Smooth muscle cell (in vitro differentiated cells): ENCODE measurements at regions not wholly inside any gene's neighbourhood (a gene's known extent, or its start where the extent isn't known, plus 50 kb on each side); places are given as distances from the start of the nearest gene placed in this dataset.
"Not testable (repeated sequence)": the region's sequence is repeated elsewhere in the genome, so short reads cannot be mapped to it uniquely, and the experiment has no call there.

Experiments
- DNase-seq: peaks from one replicate; lab custom pipeline; 2025; ENCODE audit not compliant: unreplicated experiment; lab: John Stamatoyannopoulos, UW
- H2AFZ ChIP-seq: fragments of 200-600 bp; sonication (generic); 2 replicates; pipeline ENCODE4 v1.6.0; 2016; ENCODE audit warnings: antibody characterized with exemption, low read depth, mild to moderate bottlenecking
- H3F3A ChIP-seq: fragments of 200-600 bp; sonication (generic); 2 replicates; pipeline ENCODE4 v1.6.0; 2017; ENCODE audit warnings: antibody characterized with exemption, low read depth
- H3K27ac ChIP-seq: fragments of 200-600 bp; sonication (generic); 2 replicates; pipeline ENCODE4 v1.5.1; 2016; ENCODE audit warnings: low read depth, mild to moderate bottlenecking
- H3K27me3 ChIP-seq: fragments of 200-600 bp; sonication (generic); 2 replicates; pipeline ENCODE4 v1.6.1; 2016; ENCODE audit warnings: low read depth, mild to moderate bottlenecking
- H3K36me3 ChIP-seq: fragments of 200-600 bp; sonication (generic); 2 replicates; pipeline ENCODE4 v1.5.1; 2016; ENCODE audit warnings: low read depth
- H3K4me1 ChIP-seq: fragments of 200-600 bp; sonication (generic); 2 replicates; pipeline ENCODE4 v1.5.1; 2016; ENCODE audit warnings: low read depth
- H3K4me2 ChIP-seq: fragments of 200-600 bp; sonication (generic); 2 replicates; pipeline ENCODE4 v1.6.0; 2016; ENCODE audit warnings: mild to moderate bottlenecking
- H3K4me3 ChIP-seq: fragments of 200-600 bp; sonication (generic); 2 replicates; pipeline ENCODE4 v1.5.1; 2016; ENCODE audit warnings: mild to moderate bottlenecking
- H3K79me2 ChIP-seq: fragments of 200-600 bp; sonication (generic); 2 replicates; pipeline ENCODE4 v1.6.0; 2016; ENCODE audit warnings: low read depth, mild to moderate bottlenecking
- H3K9ac ChIP-seq: fragments of 200-600 bp; sonication (generic); 2 replicates; pipeline ENCODE4 v1.6.0; 2016; ENCODE audit warnings: low read depth
- H3K9me3 ChIP-seq: fragments of 200-600 bp; sonication (generic); replicated peaks from 2 replicates; pipeline ENCODE4 v1.5.1; 2016; ENCODE audit warnings: low read depth
- H4K20me1 ChIP-seq: fragments of 200-600 bp; sonication (generic); 2 replicates; pipeline ENCODE4 v1.6.0; 2016; ENCODE audit warnings: low read depth
- WGBS: methylation state at CpG from one replicate; pipeline ENCODE4 v1.1.7; 2016; ENCODE audit warnings: low lambda C conversion rate; 5-methylcytosine and 5-hydroxymethylcytosine counted together
- TF ChIP-seq, protein P1 (sequence below): fragments of 200-600 bp; sonication (generic); IDR thresholded peaks from 2 replicates; pipeline ENCODE4 v1.5.1; 2017; ENCODE audit warnings: borderline replicate concordance, mild to moderate bottlenecking, antibody characterized with exemption; ENCODE audit not compliant: insufficient read depth, poor library complexity, severe bottlenecking

DNA sequence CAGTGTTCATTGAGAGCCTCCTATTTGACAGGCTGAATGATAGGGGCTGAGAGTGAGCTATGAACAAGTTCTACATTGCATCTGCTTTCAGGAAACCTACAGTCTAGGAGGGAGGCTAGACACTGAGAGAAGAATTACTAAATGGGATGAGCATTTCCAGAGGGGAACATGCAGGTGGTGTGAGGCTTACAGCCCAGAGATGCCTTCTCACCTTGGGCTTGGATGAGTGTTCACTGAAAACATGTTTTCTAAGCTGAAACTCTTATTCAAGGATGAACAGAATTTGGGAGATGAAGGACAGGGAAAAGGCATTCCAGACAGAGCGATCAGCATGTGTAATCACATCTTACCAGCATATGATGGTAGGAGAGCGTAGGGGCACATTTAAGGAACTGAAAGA is 177.5 kb upstream of the E2F8 start:
- H4K20me1 ChIP-seq: no peaks in the 10 kb centered on the region
- no peaks in the 10 kb centered on the region for H3F3A ChIP-seq
- H3K27ac ChIP-seq: no peak overlapping the region
- no peak overlapping the region for H2AFZ ChIP-seq
- no peaks in the 10 kb centered on the region for H3K36me3 ChIP-seq
- no peak for DNase-seq
- H3K4me2 ChIP-seq: no peak overlapping the region
- WGBS: 93% methylated on average over 2 of the region's 2 CpGs
- TF ChIP-seq, protein P1, sequence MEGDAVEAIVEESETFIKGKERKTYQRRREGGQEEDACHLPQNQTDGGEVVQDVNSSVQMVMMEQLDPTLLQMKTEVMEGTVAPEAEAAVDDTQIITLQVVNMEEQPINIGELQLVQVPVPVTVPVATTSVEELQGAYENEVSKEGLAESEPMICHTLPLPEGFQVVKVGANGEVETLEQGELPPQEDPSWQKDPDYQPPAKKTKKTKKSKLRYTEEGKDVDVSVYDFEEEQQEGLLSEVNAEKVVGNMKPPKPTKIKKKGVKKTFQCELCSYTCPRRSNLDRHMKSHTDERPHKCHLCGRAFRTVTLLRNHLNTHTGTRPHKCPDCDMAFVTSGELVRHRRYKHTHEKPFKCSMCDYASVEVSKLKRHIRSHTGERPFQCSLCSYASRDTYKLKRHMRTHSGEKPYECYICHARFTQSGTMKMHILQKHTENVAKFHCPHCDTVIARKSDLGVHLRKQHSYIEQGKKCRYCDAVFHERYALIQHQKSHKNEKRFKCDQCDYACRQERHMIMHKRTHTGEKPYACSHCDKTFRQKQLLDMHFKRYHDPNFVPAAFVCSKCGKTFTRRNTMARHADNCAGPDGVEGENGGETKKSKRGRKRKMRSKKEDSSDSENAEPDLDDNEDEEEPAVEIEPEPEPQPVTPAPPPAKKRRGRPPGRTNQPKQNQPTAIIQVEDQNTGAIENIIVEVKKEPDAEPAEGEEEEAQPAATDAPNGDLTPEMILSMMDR: no peak
- H3K9me3 ChIP-seq: no peaks in the 10 kb centered on the region
- H3K79me2 ChIP-seq: no peaks in the 10 kb centered on the region
- H3K4me1 ChIP-seq: no peaks in the 10 kb centered on the region
- no peak overlapping the region for H3K4me3 ChIP-seq
- H3K9ac ChIP-seq: no peak overlapping the region
- H3K27me3 ChIP-seq: peaks cover 9% of the 10 kb centered on the region

DNA sequence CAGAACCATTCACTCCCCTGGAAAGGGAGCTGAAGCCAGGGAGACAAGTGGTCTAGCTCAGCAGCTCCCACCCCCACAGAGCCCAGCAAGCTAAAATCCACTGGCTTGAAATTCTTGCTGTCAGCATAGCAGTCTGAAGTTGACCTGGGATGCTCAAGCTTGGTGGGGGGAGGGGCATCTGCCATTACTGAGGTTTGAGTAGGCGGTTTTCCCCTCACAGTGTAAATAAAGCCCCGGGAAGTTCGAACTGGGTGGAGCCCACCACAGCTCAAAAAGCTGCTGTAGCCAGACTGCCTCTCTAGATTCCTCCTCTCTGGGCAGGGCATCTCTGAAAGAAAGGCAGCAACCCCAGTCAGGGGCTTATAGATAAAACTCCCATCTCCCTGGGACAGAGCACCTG is 171.3 kb upstream of the E2F8 start:
- not testable (repeated sequence) for DNase-seq, H3K4me1 ChIP-seq, H3K9me3 ChIP-seq, H2AFZ ChIP-seq, H4K20me1 ChIP-seq, H3K36me3 ChIP-seq, H3F3A ChIP-seq, H3K27me3 ChIP-seq, H3K4me3 ChIP-seq, H3K27ac ChIP-seq, H3K9ac ChIP-seq, H3K4me2 ChIP-seq, H3K79me2 ChIP-seq
- WGBS: 28% methylated on average over 3 of the region's 3 CpGs

DNA sequence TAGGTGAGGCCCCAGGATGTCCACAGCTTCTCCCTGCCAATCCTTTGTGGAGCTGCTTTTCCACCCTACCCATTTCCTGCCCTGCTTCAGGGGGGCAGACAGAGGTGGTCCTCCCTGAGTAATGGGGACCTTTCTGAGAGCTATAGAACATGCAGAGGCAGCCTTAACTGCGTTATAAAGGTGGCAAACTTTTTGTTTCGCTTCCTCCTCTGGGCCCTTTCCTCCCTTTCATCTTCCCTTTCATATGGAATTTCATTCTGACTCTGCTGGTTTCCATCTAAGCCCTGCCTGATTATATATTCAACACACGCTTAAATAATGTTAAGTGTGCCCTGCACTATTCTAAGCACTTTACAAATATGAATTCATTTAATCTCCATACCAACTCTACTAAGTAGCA is 169.3 kb upstream of the E2F8 start:
- Histone ChIP-seq H3K27me3 (no peaks in the 10 kb centered on the region), H3F3A (no peaks in the 10 kb centered on the region), H3K4me1 (no peaks in the 10 kb centered on the region), H3K9ac (no peak overlapping the region), H3K9me3 (no peaks in the 10 kb centered on the region), H3K36me3 (no peaks in the 10 kb centered on the region), H4K20me1 (no peaks in the 10 kb centered on the region), H3K4me3 (no peak overlapping the region), H3K79me2 (no peaks in the 10 kb centered on the region), H2AFZ (no peak overlapping the region), H3K27ac (no peak overlapping the region), H3K4me2 (no peak overlapping the region)
- 79% methylated on average over 3 of the region's 3 CpGs for WGBS
- TF ChIP-seq, protein P1: no peak
- DNase-seq: no peak

DNA sequence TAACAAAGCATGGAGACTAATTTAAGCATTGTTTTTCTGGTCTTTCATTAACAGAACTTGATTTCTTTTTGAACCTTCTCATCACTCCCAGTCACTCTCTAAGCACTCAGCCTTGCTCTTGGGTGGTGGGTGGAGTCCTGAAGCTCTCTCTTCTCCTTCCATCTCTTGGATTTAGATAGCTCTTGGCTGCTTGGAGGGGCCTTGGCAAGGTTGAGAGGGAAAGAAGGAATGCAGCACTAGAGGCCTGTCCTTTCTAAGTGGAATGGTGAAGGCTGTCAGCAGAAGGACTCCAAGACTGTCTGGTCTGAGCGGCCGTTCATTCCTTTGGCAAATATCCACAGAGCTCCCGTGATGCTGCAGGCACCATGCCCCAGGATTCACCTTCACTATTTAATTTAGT is 168.6 kb upstream of the E2F8 start:
- no peaks in the 10 kb centered on the region for H3F3A ChIP-seq
- H2AFZ ChIP-seq: no peak overlapping the region
- no peak overlapping the region for H3K9ac ChIP-seq
- H3K9me3 ChIP-seq: no peaks in the 10 kb centered on the region
- no peaks in the 10 kb centered on the region for H3K4me1 ChIP-seq
- no peak overlapping the region for H3K27ac ChIP-seq
- no peak overlapping the region for H3K4me2 ChIP-seq
- no peak overlapping the region for H3K4me3 ChIP-seq
- no peaks in the 10 kb centered on the region for H3K27me3 ChIP-seq
- H4K20me1 ChIP-seq: no peaks in the 10 kb centered on the region
- WGBS: 87% methylated on average over 3 of the region's 3 CpGs
- H3K36me3 ChIP-seq: no peaks in the 10 kb centered on the region
- H3K79me2 ChIP-seq: no peaks in the 10 kb centered on the region
- DNase-seq: no peak
- TF ChIP-seq, protein P1: no peak
